K562 (cell line): ENCODE measurements at regions not wholly inside any gene's neighbourhood (a gene's known extent, or its start where the extent isn't known, plus 50 kb on each side); places are given as distances from the start of the nearest gene placed in this dataset.

Experiments used
- TF ChIP-seq, protein P1 (sequence below): fragments of 200-600 bp; sonication (generic); IDR thresholded peaks from one replicate; pipeline ENCODE4 v1.6.1; 2012; ENCODE audit warnings: mild to moderate bottlenecking, low read depth, low read length, inconsistent platforms
- TF ChIP-seq, protein P2 (sequence below): fragments of 250-450 bp; sonication (Bioruptor Pico); IDR thresholded peaks from 2 replicates; pipeline ENCODE4 v1.8.0; 2022; ENCODE audit warnings: moderate library complexity, mild to moderate bottlenecking, inconsistent platforms

DNA sequence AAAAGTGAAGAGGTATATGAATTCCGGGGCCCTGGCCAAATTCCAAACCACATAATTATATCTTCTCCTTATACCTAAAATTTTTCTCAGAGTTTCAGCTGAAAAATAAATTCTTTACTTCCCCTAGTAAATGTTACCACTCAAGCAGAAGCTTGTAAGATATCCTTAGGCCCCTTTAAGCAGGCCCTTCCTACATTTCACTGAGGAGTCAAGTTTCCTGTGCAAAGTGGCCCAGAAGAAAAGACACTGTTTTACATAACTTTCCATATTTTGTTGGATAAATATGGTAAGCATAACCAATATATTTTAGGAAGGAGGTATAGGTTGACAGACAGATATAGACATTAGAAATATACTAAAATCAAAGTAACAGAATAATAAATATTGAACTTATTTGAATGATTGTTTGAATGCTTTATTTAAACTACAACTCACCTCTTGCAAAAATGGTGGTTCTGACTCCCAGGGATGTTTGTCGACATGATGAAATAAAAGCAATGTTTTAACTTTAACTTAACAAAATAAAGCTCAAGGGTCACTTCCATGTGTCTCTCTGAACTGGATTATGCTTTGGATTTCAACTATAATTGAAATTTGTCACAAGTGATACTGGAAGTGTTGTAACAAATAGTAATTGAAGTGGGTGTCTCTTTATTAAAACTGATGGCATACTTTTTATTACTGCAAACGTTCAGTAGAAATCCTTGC lies 141.2 kb downstream of the SPRY2 start (continued):
- TF ChIP-seq, protein P1, sequence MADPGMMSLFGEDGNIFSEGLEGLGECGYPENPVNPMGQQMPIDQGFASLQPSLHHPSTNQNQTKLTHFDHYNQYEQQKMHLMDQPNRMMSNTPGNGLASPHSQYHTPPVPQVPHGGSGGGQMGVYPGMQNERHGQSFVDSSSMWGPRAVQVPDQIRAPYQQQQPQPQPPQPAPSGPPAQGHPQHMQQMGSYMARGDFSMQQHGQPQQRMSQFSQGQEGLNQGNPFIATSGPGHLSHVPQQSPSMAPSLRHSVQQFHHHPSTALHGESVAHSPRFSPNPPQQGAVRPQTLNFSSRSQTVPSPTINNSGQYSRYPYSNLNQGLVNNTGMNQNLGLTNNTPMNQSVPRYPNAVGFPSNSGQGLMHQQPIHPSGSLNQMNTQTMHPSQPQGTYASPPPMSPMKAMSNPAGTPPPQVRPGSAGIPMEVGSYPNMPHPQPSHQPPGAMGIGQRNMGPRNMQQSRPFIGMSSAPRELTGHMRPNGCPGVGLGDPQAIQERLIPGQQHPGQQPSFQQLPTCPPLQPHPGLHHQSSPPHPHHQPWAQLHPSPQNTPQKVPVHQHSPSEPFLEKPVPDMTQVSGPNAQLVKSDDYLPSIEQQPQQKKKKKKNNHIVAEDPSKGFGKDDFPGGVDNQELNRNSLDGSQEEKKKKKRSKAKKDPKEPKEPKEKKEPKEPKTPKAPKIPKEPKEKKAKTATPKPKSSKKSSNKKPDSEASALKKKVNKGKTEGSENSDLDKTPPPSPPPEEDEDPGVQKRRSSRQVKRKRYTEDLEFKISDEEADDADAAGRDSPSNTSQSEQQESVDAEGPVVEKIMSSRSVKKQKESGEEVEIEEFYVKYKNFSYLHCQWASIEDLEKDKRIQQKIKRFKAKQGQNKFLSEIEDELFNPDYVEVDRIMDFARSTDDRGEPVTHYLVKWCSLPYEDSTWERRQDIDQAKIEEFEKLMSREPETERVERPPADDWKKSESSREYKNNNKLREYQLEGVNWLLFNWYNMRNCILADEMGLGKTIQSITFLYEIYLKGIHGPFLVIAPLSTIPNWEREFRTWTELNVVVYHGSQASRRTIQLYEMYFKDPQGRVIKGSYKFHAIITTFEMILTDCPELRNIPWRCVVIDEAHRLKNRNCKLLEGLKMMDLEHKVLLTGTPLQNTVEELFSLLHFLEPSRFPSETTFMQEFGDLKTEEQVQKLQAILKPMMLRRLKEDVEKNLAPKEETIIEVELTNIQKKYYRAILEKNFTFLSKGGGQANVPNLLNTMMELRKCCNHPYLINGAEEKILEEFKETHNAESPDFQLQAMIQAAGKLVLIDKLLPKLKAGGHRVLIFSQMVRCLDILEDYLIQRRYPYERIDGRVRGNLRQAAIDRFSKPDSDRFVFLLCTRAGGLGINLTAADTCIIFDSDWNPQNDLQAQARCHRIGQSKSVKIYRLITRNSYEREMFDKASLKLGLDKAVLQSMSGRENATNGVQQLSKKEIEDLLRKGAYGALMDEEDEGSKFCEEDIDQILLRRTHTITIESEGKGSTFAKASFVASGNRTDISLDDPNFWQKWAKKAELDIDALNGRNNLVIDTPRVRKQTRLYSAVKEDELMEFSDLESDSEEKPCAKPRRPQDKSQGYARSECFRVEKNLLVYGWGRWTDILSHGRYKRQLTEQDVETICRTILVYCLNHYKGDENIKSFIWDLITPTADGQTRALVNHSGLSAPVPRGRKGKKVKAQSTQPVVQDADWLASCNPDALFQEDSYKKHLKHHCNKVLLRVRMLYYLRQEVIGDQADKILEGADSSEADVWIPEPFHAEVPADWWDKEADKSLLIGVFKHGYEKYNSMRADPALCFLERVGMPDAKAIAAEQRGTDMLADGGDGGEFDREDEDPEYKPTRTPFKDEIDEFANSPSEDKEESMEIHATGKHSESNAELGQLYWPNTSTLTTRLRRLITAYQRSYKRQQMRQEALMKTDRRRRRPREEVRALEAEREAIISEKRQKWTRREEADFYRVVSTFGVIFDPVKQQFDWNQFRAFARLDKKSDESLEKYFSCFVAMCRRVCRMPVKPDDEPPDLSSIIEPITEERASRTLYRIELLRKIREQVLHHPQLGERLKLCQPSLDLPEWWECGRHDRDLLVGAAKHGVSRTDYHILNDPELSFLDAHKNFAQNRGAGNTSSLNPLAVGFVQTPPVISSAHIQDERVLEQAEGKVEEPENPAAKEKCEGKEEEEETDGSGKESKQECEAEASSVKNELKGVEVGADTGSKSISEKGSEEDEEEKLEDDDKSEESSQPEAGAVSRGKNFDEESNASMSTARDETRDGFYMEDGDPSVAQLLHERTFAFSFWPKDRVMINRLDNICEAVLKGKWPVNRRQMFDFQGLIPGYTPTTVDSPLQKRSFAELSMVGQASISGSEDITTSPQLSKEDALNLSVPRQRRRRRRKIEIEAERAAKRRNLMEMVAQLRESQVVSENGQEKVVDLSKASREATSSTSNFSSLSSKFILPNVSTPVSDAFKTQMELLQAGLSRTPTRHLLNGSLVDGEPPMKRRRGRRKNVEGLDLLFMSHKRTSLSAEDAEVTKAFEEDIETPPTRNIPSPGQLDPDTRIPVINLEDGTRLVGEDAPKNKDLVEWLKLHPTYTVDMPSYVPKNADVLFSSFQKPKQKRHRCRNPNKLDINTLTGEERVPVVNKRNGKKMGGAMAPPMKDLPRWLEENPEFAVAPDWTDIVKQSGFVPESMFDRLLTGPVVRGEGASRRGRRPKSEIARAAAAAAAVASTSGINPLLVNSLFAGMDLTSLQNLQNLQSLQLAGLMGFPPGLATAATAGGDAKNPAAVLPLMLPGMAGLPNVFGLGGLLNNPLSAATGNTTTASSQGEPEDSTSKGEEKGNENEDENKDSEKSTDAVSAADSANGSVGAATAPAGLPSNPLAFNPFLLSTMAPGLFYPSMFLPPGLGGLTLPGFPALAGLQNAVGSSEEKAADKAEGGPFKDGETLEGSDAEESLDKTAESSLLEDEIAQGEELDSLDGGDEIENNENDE = no peak
- TF ChIP-seq, protein P2, sequence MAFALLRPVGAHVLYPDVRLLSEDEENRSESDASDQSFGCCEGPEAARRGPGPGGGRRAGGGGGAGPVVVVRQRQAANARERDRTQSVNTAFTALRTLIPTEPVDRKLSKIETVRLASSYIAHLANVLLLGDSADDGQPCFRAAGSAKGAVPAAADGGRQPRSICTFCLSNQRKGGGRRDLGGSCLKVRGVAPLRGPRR (CRISPR knock-in tag) = no peak
- TF ChIP-seq, all 486 proteins: peak for 0
